H7 (cell line): ENCODE measurements at regions not wholly inside any gene's neighbourhood (a gene's known extent, or its start where the extent isn't known, plus 50 kb on each side); places are given as distances from the start of the nearest gene placed in this dataset.

Experiments used
- DNase-seq: peaks from one replicate; pipeline ENCODE4 v3.0.0; 2012
- H3K27me3 ChIP-seq: 2 replicates; pipeline ENCODE4 v1.6.0; 2011; ENCODE audit warnings: mild to moderate bottlenecking, low read length; ENCODE audit not compliant: control insufficient read depth, insufficient read depth
- H3K36me3 ChIP-seq: replicated peaks from 2 replicates; pipeline ENCODE4 v1.5.1; 2011; ENCODE audit warnings: low read length; ENCODE audit not compliant: control insufficient read depth, insufficient read depth
- H3K4me3 ChIP-seq: 2 replicates; pipeline ENCODE4 v1.5.1; 2011; ENCODE audit warnings: low read depth, mild to moderate bottlenecking, control low read depth, low read length, moderate library complexity; ENCODE audit not compliant: insufficient read depth

DNA sequence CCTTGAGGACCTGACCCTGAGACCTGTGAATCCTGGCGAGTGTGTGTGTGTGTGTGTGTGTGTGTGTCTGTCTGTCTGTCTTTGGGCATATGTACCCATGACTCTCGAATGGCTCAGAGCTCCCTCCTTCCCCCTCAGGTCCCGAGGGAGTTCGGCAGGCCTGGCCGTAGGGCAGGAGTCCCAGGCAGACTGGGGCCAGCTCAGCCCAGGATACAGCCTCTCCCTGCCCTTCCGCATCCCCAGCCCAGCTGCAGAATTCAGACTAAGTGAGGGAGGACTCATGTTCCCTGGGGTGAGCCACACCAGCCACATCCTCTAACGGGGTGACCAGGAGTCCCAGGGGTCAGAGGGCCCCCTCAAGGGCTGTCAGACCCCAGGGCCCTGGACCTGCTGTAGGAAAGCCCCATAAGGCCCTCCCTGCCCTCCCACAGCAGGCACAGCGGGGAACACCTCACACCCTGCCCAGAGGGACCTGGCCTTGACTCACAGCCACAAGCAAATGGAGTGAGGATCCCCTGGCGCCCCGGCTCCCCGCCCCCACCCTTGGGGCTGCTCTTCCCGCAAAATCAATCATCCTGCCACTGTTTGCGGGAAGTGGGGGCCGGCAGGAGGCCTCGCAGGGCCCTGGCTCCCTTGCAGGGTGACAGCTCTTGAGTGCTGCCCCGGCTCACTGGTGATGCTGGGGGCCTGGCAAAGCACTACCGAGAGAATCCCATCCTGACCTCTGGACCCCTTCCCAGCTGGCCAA lies 101.7 kb upstream of the CASZ1 start:
- Histone ChIP-seq H3K4me3 (no peak overlapping the region), H3K36me3 (no peaks in the 10 kb centered on the region)
- peak; percentile 61 for DNase-seq

DNA sequence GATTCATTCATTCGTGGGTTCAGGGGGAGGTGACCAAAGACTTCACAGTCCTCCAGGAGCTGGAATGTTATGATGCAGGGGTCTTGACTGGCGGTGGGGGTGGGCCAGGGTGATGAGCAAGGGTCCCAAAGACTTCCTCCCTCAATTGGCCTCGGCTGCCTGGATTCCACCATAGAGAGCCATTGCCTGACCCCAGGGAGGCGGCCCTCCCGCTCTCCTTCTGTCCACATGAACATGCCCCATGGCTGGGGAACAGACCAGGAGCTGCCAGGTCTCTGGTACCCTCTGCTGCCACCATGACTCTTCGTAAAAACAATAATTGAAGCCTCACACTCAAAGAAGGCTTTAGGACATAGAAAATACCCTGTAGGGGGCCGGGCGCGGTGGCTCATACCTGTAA lies 102.5 kb upstream of the CASZ1 start:
- DNase-seq, result no peak
- Histone ChIP-seq H3K27me3 (peaks cover 4% of the 10 kb centered on the region), H3K4me3 (no peak overlapping the region), H3K36me3 (no peaks in the 10 kb centered on the region)

More for the DNA sequence above, 101.7 kb upstream of the CASZ1 start:
- peaks cover 4% of the 10 kb centered on the region for H3K27me3 ChIP-seq

DNA sequence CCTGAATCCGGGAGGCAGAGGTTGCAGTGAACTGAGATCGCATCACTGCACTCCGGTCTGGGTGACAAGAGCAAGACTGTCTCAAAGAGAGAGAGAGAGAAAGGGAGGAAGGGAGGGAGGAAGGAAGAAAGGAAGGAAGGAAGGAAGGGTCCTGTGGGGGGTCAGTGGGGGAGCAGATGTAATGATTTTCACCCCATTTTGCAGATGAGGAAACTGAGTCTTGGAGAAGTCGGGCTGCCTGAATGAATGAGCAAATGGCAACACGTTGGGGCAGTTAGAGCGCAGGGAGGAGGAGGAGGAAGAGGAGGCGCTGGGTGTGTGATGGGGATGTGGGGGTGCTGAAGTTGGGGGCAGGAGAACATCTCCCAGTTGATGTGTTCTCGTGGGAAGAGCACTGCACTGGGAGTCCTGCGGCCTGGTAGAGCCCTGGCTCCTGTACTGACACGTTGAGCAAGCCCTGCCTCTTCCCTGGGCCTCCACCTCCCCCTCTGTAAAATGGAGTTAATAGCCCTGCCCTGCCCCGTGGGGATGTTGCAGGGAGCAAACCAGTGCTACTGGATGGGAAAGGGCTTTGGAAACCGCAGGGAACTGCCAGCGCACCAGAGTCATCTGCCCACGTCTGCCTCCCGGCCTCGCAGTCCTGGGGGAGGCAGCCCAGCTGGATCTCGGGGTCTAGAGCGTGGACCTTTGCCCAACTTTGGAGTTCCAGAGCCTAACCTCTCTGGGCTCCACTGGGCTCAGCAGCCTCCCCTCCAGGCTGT lies 103.2 kb upstream of the CASZ1 start:
- Histone ChIP-seq H3K36me3 (no peaks in the 10 kb centered on the region), H3K27me3 (peaks cover 4% of the 10 kb centered on the region)
- no peak for DNase-seq

DNA sequence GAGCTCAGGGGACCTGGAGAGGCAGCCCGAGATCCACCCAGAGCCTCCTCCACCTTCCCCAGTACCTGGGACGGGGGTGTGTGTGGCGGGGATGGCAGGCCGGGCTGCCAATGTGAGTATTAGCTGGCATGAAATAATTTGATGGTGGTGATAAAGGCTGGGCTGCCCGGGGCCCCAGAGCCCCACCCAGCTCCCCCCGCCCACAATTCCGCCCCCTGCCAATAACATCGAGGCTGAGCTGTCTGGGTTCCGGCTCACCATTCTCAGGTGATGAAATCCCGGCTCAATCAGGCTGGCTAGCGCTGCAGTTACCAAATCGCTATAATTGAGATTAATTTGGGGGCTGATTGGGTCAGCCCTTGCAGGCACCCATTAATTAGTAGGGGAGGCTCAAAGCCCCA lies 103.8 kb upstream of the CASZ1 start:
- Histone ChIP-seq H3K36me3 (no peaks in the 10 kb centered on the region), H3K4me3 (no peak overlapping the region), H3K27me3 (peaks cover 4% of the 10 kb centered on the region)
- peak; percentile 76 for DNase-seq

More for the DNA sequence above, 103.2 kb upstream of the CASZ1 start:
- no peak overlapping the region for H3K4me3 ChIP-seq

DNA sequence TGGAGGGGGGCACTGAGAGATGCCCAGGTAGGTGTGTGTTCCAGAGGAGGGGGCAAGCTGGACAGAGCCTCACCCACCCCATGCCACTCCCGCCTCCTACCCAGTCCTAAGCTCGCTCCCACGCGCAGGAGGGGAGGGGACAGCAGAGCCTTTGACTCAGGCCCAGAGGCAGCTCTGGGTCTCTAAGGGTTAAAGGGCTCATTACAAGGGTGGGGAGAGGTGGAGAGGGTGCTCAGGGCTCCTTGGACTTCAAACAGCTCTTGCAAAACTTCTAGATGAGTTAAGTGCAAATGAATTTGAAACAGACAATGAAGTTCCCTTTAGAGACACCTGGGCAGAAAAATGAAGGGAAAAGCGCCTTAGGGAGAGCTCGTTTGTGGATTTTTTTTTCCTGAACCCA lies 104.2 kb upstream of the CASZ1 start:
- peak; percentile 74 for DNase-seq
- H3K4me3 ChIP-seq, result no peak overlapping the region
- no peaks in the 10 kb centered on the region for H3K36me3 ChIP-seq
- peaks cover 4% of the 10 kb centered on the region for H3K27me3 ChIP-seq

DNA sequence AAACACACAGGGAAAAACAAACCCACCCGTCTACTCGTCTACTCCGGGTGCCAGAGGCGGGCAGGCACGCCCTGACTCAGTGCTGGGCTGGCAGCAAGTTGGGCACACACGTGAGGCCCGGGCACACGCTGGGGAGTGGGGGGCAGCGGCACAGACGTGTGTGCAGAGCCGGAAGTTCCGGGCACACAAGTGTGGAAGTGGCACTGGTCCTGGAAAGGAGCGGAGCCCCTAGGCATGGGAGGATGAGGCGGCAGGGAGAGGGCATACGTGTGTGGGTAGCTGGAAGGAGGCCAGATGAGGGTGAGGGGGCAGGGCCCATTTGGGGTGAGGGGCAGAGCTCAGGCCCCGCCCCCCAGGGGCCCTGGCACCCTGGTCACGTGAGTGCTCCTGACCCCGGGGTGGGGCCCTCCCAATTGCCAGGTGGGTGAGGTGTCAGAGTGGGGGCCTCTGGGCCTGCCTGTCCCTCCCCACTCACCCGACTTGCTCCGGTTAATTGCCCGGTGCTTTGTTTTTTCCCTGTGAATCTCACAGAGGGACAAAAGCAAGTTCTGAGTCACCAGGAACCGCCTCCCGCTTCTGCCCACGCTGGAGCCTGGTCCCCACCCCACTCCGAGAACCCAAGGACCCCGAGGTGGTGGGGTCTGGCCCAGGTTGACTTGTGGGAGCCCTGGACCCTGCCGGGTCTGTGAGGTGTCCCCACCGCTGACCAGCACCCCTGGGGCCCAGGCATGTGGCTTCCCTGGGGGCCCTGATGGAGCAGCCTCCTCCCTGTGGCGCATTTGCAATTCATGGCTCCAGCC lies 104.8 kb upstream of the CASZ1 start:
- DNase-seq, result peak; percentile 78
- H3K4me3 ChIP-seq, result no peak overlapping the region; the same call in 1 of the 2 replicates
- peaks cover 4% of the 10 kb centered on the region for H3K27me3 ChIP-seq
- no peaks in the 10 kb centered on the region for H3K36me3 ChIP-seq

DNA sequence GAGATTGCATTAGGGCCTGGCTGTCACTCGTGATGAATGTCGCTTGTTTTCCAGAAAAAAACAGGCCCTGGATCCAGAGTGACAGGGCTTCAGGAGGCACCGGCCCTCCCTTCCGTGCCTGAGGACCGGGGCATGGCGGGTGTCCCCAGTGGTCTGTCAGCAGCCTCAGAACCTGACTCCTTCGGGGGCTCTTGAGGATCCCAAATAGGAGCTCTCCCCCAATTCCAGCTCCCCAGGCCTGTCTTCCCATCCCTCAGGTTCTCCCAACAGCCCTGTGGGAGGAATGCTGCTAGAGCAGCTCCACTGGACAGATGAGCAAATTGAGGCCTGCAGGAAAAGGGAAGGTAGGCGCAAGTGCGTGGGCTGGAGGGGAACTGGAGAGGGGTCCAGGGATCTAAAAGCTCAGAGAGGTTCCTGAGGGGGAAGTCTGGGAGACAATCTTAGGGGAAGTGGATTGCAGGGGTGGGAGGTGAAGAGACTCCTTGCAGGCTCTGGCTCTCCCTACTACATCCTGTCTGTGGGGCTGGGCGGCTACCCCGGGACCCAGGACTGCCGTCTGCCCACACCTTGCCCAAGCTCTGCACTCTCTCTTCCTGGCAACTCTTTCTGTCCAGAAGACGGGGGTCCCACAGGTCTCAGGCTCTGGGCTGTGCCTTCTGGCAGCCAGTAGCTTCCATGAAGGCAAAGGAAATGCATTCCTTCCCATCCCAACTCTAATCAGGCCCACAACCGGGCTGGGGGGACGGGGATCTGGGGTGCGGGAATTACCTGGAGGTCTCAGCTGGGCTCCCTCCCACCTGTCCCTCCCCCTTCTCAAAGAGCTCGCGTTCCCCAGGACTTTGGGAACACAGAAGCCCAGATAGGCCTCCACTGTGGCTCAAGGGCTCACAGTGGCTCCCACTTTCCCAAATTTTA lies 105.7 kb upstream of the CASZ1 start:
- no peak overlapping the region for H3K4me3 ChIP-seq
- H3K36me3 ChIP-seq, result no peaks in the 10 kb centered on the region
- peaks cover 4% of the 10 kb centered on the region for H3K27me3 ChIP-seq
- peak; percentile 67 for DNase-seq

DNA sequence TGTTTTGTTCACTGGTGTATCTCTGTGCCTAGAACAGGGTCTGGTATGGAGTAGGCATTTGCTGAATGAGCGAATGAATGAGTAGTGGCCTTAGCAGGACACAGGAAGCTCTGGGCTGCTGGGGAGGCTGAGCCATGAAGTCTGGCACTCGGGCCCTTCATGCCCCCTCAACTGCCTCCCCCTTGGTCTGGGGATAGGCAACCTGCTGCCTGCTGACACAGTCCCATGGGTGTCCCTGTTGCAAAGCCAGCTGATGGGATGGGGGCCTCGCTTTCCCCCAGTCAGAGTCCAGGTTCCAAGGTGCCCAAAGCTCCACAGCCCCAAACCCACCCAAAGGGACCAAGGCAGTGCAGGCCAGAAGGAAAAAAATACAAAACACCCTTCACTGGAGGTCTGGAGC lies 107.0 kb upstream of the CASZ1 start:
- DNase-seq, result no peak
- Histone ChIP-seq H3K36me3 (no peaks in the 10 kb centered on the region), H3K27me3 (peaks cover 4% of the 10 kb centered on the region), H3K4me3 (no peak overlapping the region)

DNA sequence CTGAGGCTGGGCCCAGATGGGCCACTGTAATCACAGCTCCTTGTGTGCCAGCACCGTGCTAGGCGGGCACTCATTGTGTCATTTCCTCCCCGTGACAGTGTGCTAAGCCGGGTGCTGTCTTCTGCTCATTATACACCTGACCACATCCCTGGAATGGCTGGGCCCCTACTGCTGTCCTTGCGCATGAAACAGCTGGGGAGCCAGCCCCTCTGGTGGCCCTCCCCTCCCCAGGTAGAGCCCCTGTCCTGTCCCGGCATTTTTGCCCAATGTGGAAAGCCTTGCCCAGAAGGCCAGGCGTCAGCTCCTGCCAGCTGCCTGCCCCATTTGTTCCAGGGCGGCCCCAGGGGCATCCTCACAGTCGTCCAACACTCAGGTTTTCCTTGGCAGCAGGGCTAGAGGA lies 107.4 kb upstream of the CASZ1 start:
- peak; percentile 43 for DNase-seq

DNA sequence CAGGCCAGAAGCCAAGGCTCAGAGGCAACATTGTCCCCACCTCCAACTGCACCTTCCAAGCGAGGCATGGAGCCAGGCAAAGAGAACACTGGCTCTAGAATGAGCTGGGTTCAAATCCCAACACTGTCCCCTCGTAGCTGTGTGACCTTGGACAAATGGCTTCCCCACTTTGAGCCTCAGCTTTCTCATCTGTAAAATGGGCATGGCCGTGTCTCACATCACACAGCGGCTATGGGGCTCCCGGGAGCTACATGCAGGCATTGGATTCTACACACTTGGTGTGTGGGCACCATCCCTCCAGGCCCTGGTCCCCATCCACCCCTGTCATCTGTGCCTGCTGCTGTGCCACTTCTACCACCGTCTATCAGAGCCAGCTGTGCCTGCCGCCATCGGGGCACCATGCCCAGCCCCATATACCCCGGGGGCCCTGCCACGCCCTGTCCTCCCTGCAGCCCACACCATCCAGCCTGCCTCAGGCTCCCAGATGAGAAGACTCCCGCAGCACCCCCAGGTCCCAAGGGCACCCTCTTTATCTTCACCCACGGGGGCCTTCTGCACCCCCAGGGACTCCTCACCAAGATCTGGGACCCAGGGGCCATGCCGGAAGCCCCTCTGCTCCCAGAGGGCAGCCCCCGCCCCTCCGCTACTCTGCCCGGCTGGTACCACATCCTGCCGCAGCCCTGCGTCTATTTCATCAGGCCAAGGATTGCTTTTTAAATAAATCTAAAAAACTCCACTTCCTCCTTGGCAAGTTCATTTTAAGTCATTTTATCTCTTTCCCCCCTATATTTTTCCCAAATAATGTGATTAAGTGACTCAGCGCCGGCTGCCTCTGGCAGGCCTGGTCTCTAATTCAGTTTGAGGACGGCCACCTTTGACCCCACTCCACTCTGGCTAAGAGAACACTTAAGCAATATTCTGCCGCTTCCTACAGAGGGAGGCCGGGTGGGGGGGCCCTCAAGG lies 107.8 kb upstream of the TARDBP start:
- no peak overlapping the region for H3K4me3 ChIP-seq
- peak; percentile 56 for DNase-seq
- no peaks in the 10 kb centered on the region for H3K36me3 ChIP-seq
- H3K27me3 ChIP-seq, result peaks cover 4% of the 10 kb centered on the region

More for the DNA sequence above, 107.4 kb upstream of the CASZ1 start:
- H3K27me3 ChIP-seq, result peaks cover 4% of the 10 kb centered on the region
- H3K4me3 ChIP-seq, result no peak overlapping the region
- no peaks in the 10 kb centered on the region for H3K36me3 ChIP-seq

DNA sequence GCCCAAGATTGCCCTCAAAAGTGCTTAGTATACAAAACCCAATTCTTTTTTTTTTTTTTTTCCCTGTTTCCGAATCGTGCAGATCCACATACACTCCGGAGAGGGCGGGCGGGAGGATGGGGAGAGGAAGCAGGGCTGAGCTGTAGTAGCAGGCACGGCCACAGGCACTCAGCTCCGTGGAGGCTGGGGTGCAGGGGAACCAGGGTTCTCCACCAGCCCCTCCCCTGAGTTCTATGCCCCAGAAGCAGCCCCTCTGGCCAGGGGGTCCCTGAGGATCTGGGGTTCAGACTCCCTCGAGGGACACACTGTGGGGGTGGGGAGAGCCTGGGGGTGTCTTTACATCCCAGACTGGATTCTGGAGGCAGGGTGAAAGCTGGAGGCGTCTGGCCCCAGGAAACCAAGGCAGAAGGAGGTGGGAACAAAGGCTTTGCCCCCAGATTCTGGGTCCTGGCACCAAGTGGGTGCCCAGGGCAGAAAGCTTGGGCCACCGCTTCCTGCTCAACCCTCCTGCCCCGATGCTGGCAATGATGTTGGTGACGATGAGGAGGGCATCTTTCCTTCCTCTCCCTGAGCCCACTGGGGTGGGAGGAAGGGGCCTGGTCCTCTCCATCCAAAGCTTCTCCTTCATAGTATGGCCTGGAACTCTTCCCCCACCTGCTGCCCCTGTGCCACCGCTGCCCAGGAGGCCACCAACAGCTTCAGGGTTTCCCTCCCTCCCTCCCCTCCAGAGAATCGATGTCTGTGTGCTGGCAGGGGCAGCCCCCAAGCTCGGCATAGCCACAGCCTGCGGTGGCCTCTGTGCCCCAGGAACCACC lies 106.4 kb upstream of the TARDBP start:
- peak; percentile 78 for DNase-seq
- H3K36me3 ChIP-seq, result no peaks in the 10 kb centered on the region
- peaks cover 3% of the 10 kb centered on the region; the same call in 1 of the 2 replicates for H3K27me3 ChIP-seq
- H3K4me3 ChIP-seq, result no peak overlapping the region

DNA sequence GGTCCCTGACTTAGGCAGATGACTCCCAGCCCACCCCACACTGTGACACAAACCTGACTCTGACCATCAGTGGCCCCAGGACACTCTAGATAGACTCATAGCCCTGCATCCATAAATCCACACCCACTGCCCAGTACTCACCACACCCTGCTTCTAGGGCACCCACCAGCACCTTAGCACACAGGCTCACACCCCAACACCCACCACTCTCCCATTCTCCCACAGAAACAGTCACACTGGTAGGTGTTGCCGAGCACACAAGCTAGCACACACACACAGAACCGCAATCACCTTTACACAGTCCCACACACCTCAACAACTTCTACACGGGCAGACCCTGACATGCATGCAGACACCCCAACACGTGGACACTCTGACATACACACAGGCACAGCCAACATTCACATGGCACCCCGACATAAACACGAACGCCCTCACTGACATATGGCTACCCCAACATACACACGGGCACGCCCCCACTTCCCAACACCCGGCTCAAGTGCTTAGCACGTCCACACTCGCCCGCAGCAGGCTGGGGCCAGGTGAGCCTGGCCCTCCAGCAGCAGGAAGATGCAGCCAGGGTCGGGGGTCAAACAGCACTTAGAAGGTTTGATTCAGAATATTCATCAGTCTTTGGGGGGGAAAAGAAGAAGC lies 105.5 kb upstream of the TARDBP start:
- DNase-seq, result peak; percentile 57
- Histone ChIP-seq H3K4me3 (no peak overlapping the region), H3K27me3 (peaks cover 2% of the 10 kb centered on the region; the same call in 1 of the 2 replicates)

More for the DNA sequence above, 105.5 kb upstream of the TARDBP start:
- H3K36me3 ChIP-seq, result no peaks in the 10 kb centered on the region
